ENCODE measurements at regions not wholly inside any gene's neighbourhood (a gene's known extent, or its start where the extent isn't known, plus 50 kb on each side); places are given as distances from the start of the nearest gene placed in this dataset.
"Not testable (repeated sequence)": the region's sequence is repeated elsewhere in the genome, so short reads cannot be mapped to it uniquely, and the experiment has no call there.

DNA sequence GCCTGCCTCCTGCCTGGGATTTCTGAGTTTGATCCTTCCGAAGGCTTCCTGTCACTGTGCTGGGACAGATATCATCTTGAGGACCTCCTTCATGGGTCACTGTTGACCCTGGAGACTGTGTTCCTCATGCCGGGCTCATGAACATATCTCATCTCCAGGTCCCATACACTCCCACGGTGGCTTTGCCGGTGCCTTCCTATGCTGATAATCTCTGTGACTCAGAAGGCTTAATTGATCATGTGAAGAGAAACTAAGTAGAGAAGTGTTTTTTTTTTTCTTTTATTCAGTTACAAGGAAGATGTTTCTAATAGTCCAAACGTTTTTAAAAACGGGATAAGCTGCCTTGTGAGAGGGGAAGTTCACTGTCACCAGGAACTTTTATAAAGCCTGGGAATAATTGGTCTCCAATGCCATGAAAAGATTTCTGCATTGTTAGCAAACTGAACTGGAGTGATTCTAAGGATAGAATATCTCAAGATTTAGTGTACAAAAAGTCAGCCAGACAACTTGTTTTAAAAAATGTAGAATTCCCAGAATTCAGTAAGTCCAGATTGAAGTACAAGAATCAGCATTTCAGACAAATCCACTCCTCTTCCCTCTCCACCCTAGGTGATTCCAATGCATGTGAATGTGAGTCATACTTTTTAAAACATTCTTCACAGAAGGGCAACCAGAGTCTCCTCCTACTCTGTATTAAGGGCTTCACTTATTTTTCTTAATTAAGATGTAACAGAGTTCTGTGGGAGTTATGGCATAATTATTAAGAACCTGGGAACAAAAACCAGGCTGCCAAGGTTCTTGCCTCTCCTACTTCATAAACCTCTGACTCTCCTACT, 139.8 kb upstream of the LGR5 start:
- DNase-seq (ENCODE audit: low spot score): no peak

GRCh38 chr12:71297930-71298329, 140.1 kb upstream of the TSPAN8 start:
- DNase-seq (ENCODE audit: low spot score): no peak

- no peak for DNase-seq (ENCODE audit: low spot score)
Measured at GRCh38 chr12:71295953-71296352, 138.2 kb upstream of the TSPAN8 start.

DNA sequence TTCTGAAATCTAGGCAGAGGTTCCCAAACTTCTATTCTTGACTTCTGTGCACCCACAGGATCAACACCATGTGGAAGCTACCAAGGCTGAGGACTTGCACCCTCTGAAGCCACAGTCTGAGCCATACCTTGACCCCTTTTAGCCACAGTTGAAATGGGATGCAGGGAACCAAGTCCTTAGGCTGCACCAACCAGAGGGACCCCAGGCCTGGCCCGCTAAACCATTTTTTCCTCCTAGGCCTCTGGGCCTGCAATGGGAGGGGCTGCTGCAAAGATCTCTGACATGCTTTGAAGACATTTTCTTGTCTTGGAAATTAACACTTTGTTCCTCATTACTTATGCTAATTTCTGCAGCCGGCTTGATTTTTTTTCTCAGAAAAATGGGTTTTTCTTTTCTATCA, 133.9 kb upstream of the TSPAN8 start:
- DNase-seq (ENCODE audit: low spot score): no peak

GRCh38 chr12:71283883-71284282, 126.1 kb upstream of the TSPAN8 start:
- no peak for DNase-seq (ENCODE audit: low spot score)

DNA sequence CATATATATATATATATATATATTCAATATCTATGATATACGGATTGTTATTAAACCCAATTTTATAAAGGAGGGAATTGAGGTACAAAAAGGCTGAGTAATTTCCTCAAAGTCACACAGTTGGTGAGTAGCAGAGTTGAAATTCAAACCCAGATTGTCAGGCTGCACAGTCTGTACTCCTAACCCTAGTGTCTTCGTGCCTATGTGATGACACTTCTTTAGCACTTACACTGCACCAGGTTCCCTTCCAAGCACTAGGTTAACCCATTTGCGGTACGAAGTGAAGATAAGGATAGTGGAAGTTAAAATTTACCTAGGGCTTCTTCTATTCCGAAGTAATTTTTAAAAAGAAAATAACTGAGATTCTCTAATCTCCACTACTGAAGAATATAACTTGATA, 125.1 kb upstream of the TSPAN8 start:
- no peak for DNase-seq (ENCODE audit: low spot score)

GRCh38 chr12:71282020-71282419, 124.2 kb upstream of the TSPAN8 start:
- DNase-seq (ENCODE audit: low spot score): no peak

- no peak for DNase-seq (ENCODE audit: low spot score)
Measured at GRCh38 chr12:71281425-71281824, 123.6 kb upstream of the TSPAN8 start.

DNA sequence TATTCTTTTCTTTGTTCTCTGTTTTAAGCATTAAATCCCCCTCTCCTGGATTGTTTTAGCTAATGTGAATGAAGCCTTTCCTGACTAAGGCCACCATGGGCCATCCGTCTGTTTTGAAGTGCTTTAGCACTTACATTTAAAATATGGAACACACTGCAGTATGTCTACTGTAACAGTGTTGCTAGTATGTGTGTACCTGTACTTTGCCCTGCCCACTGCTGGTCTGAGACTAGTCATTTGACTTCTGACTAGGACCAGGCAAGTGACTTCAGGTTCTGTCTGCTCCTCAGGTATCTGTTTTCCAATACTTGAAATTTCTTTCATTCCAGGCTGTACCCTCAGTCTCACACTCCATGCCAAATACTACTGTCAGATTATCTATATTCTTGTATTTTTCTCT, 120.1 kb upstream of the TSPAN8 start:
- no peak for DNase-seq (ENCODE audit: low spot score)

GRCh38 chr12:71276541-71276940, 118.7 kb upstream of the TSPAN8 start:
- DNase-seq (ENCODE audit: low spot score): no peak

DNA sequence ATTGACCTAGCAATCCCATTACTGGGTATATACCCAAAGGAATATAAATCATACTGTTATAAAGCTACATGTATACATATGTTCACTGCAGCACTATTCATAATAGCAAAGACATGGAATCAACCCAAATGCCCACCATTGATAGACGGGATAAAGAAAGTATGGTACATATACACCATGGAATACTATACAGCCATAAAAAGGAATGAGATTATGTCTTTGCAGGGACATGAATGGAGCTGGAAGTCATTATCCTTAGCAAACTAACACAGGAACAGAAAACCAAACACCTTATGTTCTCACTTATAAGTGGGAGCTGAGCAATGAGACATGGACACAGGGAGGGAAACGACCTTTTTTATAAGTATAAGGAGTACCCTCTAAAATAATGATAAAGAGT, 113.0 kb upstream of the TSPAN8 start:
- DNase-seq (ENCODE audit: low spot score): not testable (repeated sequence)

GRCh38 chr12:71270057-71270456, 112.3 kb upstream of the TSPAN8 start:
- DNase-seq (ENCODE audit: low spot score): no peak

- no peak for DNase-seq (ENCODE audit: low spot score)
Measured at GRCh38 chr12:71269281-71269598, 111.4 kb upstream of the TSPAN8 start.

- DNase-seq (ENCODE audit: low spot score): no peak
Measured at GRCh38 chr12:71268598-71269280, 110.9 kb upstream of the TSPAN8 start.

- no peak for DNase-seq (ENCODE audit: low spot score)
Measured at GRCh38 chr12:71266606-71267005, 108.8 kb upstream of the TSPAN8 start.

DNA sequence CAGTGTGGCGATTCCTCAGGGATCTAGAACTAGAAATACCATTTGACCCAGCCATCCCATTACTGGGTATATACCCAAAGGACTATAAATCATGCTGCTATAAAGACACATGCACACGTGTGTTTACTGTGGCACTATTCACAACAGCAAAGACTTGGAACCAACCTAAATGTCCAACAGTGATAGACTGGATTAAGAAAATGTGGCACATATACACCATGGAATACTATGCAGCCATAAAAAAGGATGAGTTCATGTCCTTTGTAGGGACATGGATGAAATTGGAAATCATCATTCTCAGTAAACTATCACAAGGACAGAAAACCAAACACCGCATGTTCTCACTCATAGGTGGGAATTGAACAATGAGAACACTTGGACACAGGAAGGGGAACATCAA, 107.9 kb upstream of the TSPAN8 start:
- DNase-seq (ENCODE audit: low spot score): not testable (repeated sequence)

DNA sequence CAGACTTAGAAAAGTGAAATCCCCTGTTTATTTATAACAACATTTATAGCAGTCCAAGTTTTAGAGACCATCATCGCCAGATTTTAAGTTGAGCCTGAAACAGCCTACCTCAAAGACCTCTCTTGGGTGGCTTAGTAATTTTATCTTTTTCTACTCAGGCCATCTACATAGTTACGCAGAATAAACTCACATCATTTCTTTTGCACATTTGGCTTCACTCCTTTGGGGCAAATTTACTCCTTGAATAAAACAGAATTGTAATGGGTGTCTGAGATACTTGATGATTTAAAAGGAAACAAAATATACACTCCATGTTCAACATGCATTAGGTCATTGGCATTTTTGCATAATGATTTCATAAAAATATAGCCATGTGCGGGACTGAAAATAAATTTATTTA, 104.7 kb upstream of the TSPAN8 start:
- no peak for DNase-seq (ENCODE audit: low spot score)

- no peak for DNase-seq (ENCODE audit: low spot score)
Measured at GRCh38 chr12:71252473-71252872, 94.7 kb upstream of the TSPAN8 start.

DNA sequence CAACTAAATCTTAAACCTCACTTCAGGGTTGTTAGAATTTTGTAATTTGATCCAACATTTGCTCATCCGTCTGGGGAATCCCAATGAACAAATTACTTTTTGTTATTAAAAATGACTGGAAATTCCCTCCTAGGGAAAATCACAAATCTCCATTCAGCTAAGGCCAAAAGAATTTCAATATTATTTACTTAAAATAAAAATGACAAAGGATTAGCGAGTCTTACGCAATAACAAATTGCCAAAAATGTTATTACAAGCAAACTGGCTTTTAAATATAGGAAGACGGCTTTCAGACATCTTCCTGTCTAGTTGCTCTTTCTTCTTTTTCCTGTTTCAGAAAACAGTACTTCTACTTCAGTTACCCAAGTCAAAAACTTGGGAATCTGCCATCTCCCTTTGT, 92.4 kb upstream of the TSPAN8 start:
- DNase-seq (ENCODE audit: low spot score): peak; percentile 6

DNA sequence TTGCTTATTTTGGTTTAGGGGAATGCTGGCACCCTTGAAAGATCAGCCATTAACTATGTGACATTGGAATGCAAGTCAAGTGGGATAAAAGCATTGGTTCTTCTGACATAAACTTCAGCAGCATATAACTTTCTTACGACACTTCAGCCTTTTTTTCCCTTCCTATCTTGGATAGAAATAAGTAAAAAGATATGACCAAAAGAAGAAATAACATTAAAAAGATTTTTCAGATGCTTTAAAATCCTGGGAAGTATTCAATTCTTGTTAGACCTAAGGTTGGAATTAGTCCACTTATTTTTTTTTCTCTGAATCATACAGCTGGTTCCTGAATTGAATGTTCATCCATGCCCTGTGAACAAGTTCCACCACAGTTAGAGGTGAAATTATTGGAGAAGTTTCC, 85.6 kb upstream of the TSPAN8 start:
- no peak for DNase-seq (ENCODE audit: low spot score)

- DNase-seq (ENCODE audit: low spot score): no peak
Measured at GRCh38 chr12:71242511-71242910, 84.7 kb upstream of the TSPAN8 start.

GRCh38 chr12:71240946-71241345, 83.1 kb upstream of the TSPAN8 start:
- DNase-seq (ENCODE audit: low spot score): no peak

GRCh38 chr12:71239731-71240130, 81.9 kb upstream of the TSPAN8 start:
- DNase-seq (ENCODE audit: low spot score): no peak

DNA sequence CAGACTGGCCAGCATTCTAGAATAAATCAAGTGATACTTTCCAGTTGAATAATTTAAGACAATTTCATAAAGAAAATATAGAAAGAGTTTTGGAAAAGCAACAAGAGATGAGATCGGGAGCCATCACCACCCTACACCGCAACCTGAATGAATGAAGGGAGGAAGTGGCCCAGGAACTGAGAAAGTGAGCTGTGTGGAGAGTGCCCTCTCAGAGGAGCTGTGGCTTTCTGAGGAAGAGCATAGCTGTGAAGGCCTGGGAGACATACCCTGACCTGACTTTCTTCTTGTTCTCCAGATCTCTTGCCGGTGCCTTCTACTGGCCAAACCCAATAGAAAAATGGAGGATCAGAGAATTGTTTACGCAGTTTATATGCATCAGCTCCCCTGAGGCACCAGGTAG, 79.3 kb upstream of the TSPAN8 start:
- no peak for DNase-seq (ENCODE audit: low spot score)

All from COLO829 (cell line).